ENCODE measurements at regions not wholly inside any gene's neighbourhood (a gene's known extent, or its start where the extent isn't known, plus 50 kb on each side); places are given as distances from the start of the nearest gene placed in this dataset.

GRCh38 chr16:64242492-64242891, 879.4 kb downstream of the CDH11 start:
- DNase-seq (ENCODE audit: low spot score) (no peak), ATAC-seq (ENCODE audit: low FRiP score) (no peak)
- TF ChIP-seq CTCF (IDR thresholded peaks at IDR 0.05) = no peak

DNA sequence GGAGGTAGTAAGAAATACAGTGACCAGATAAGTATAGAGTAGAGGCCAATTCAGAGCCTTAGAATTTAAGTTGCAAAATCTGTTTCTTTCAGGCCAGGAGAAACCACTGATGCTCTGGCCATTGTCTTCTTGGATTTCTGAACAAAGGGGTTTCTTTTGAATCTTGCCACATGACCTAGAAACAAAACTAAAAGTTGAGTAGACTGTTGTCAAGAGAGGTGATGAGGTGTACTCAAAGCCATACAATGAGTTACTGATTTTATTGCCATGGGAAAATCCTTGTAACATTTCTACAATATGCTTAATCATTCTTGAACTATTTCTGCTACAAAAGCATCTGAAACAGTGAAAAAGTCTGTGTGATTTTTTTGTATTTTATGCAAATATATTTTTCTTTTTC, 881.3 kb downstream of the CDH11 start:
- DNase-seq (ENCODE audit: low spot score) (no peak), ATAC-seq (ENCODE audit: low FRiP score) (no peak)
- no peak for TF ChIP-seq CTCF (IDR thresholded peaks at IDR 0.05)

DNA sequence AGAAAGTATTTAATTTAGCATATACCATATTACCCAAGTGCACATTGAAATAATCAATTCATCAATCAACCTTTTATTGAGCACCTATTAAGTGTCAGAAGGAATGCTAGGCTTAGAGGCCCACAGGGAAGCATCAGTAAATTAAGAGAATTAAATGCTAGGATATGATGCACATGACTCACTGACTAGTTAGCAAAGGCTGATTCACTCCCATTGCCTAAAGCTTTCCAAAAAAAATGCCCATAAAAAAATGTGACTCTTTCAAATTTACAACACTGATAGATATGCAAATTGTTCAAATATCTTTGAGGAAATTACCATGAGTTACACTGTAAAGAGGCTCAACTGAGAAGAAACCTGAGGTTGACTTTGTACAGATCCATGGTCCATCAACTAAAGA, 883.3 kb downstream of the CDH11 start:
- DNase-seq (ENCODE audit: low spot score) (no peak), ATAC-seq (ENCODE audit: low FRiP score) (no peak)
- TF ChIP-seq CTCF (IDR thresholded peaks at IDR 0.05) = no peak

DNA sequence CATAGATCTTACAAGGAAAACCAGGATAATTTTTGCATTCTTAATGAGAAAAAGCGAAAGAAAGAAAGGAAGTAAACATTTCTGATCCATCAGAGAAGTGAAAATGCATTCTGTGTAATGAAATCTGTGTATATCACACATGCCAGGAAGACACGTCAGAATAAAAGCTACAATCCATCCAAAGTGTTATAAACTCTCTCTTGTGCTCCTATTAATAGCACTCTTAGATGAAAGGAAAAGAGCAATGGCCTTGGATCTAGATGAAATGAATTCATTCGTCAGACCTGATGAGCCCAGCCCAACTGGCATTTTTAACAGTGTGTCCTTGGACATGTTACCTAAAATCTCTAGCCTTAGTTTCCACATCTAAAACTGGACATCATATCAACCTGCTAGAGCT, 885.5 kb downstream of the CDH11 start:
- ATAC-seq (ENCODE audit: low FRiP score) (no peak), DNase-seq (ENCODE audit: low spot score) (no peak)
- no peak for TF ChIP-seq CTCF (IDR thresholded peaks at IDR 0.05)

- no peak for TF ChIP-seq CTCF (IDR thresholded peaks at IDR 0.05)
- ATAC-seq (ENCODE audit: low FRiP score) (no peak), DNase-seq (ENCODE audit: low spot score) (no peak)
These were observed 887.7 kb downstream of the CDH11 start for GRCh38 chr16:64234200-64234599.

DNA sequence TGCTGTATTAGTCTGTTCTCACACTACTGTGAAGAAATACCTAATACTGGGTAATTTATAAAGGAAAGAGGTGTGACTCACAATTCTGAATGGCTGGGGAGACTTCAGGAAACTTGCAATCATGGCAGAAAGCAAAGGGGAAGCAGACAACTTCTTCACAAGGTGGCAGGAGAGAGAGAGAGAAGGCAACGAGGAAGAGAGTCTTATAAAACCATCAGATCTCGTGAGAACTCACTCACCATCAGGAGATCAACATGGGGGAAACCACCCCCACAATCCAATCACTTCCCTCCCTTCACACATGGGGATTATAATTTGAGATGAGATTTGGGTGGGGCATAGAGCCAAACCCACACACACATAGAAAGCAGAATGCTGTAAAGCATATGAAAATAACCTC, 896.2 kb downstream of the CDH11 start:
- DNase-seq (ENCODE audit: low spot score) (no peak), ATAC-seq (ENCODE audit: low FRiP score) (no peak)
- TF ChIP-seq CTCF (IDR thresholded peaks at IDR 0.05) = no peak

GRCh38 chr16:64225036-64225435, 896.8 kb downstream of the CDH11 start:
- DNase-seq (ENCODE audit: low spot score) (no peak), ATAC-seq (ENCODE audit: low FRiP score) (no peak)
- no peak for TF ChIP-seq CTCF (IDR thresholded peaks at IDR 0.05)

Measured in omental fat pad (tissue), 3 donors.